Type B pancreatic cell (in vitro differentiated cells): ENCODE measurements at regions not wholly inside any gene's neighbourhood (a gene's known extent, or its start where the extent isn't known, plus 50 kb on each side); places are given as distances from the start of the nearest gene placed in this dataset.
"Not testable (repeated sequence)": the region's sequence is repeated elsewhere in the genome, so short reads cannot be mapped to it uniquely, and the experiment has no call there.

ENCODE experiments used
- DNase-seq: peaks from one replicate; pipeline ENCODE4 v3.0.0; 2021; ENCODE audit warnings: mixed read lengths; ENCODE audit not compliant: unreplicated experiment; ENCODE audit errors: extremely low spot score
- H3K27ac Mint-ChIP-seq: 2 replicates; pipeline ENCODE4 v1.8.0; 2021; ENCODE audit warnings: mild to moderate bottlenecking, mixed read lengths
- H3K27me3 Mint-ChIP-seq: 2 replicates; pipeline ENCODE4 v1.8.0; 2021; ENCODE audit warnings: mixed read lengths
- H3K36me3 Mint-ChIP-seq: 2 replicates; pipeline ENCODE4 v1.8.0; 2021; ENCODE audit warnings: mixed read lengths
- H3K4me1 Mint-ChIP-seq: one replicate; pipeline ENCODE4 v1.8.0; 2021; ENCODE audit warnings: mixed read lengths; ENCODE audit not compliant: unreplicated experiment
- H3K4me3 Mint-ChIP-seq: 2 replicates; pipeline ENCODE4 v1.8.0; 2021; ENCODE audit warnings: mild to moderate bottlenecking, mixed read lengths
- H3K9me3 Mint-ChIP-seq: 2 replicates; pipeline ENCODE4 v1.8.0; 2021; ENCODE audit warnings: mixed read lengths
- CTCF ChIP-seq: fragments of 200-600 bp; sonication (generic); conservative IDR thresholded peaks from 2 replicates; pipeline ENCODE4 v1.5.0; 2021; ENCODE audit warnings: antibody characterized with exemption, mild to moderate bottlenecking

GRCh38 chr9:107584944-107585343 is 95.4 kb upstream of the KLF4 start:
- no peaks in the 10 kb centered on the region for H3K36me3 Mint-ChIP-seq
- no peak for DNase-seq
- H3K4me1 Mint-ChIP-seq = no peaks in the 10 kb centered on the region
- H3K27ac Mint-ChIP-seq = no peak overlapping the region
- H3K27me3 Mint-ChIP-seq = peaks cover 15% of the 10 kb centered on the region
- no peak for TF ChIP-seq CTCF
- no peaks in the 10 kb centered on the region for H3K9me3 Mint-ChIP-seq
- no peak overlapping the region for H3K4me3 Mint-ChIP-seq

- no peak overlapping the region for H3K27ac Mint-ChIP-seq
- H3K27me3 Mint-ChIP-seq = peaks cover 12% of the 10 kb centered on the region
- no peaks in the 10 kb centered on the region for H3K4me1 Mint-ChIP-seq
- no peak for DNase-seq
- no peak for TF ChIP-seq CTCF
- no peak overlapping the region for H3K4me3 Mint-ChIP-seq
- H3K9me3 Mint-ChIP-seq = no peaks in the 10 kb centered on the region
- no peaks in the 10 kb centered on the region for H3K36me3 Mint-ChIP-seq
These were observed 94.6 kb upstream of the KLF4 start for GRCh38 chr9:107584186-107584585.

GRCh38 chr9:107577140-107577776 is 87.7 kb upstream of the KLF4 start:
- DNase-seq = no peak
- H3K4me1 Mint-ChIP-seq = no peaks in the 10 kb centered on the region
- H3K4me3 Mint-ChIP-seq = no peak overlapping the region
- no peak for TF ChIP-seq CTCF
- no peaks in the 10 kb centered on the region for H3K36me3 Mint-ChIP-seq
- H3K9me3 Mint-ChIP-seq = no peaks in the 10 kb centered on the region
- H3K27ac Mint-ChIP-seq = no peak overlapping the region
- H3K27me3 Mint-ChIP-seq = no peaks in the 10 kb centered on the region

GRCh38 chr9:107571148-107571547 is 81.6 kb upstream of the KLF4 start:
- Mint-ChIP-seq H3K4me3 (no peak overlapping the region), H3K36me3 (no peaks in the 10 kb centered on the region), H3K4me1 (peaks cover 15% of the 10 kb centered on the region), H3K27ac (no peak overlapping the region), H3K9me3 (no peaks in the 10 kb centered on the region), H3K27me3 (peaks cover 6% of the 10 kb centered on the region)
- no peak for DNase-seq
- no peak for TF ChIP-seq CTCF

GRCh38 chr9:107569174-107569573 is 79.6 kb upstream of the KLF4 start:
- H3K4me1 Mint-ChIP-seq = peaks cover 16% of the 10 kb centered on the region
- H3K36me3 Mint-ChIP-seq = no peaks in the 10 kb centered on the region
- no peaks in the 10 kb centered on the region for H3K9me3 Mint-ChIP-seq
- TF ChIP-seq CTCF = no peak
- DNase-seq = no peak
- H3K27ac Mint-ChIP-seq = no peak overlapping the region
- peaks cover 13% of the 10 kb centered on the region for H3K27me3 Mint-ChIP-seq
- no peak overlapping the region for H3K4me3 Mint-ChIP-seq

- not testable (repeated sequence) for DNase-seq, H3K9me3 Mint-ChIP-seq, H3K4me3 Mint-ChIP-seq, H3K36me3 Mint-ChIP-seq, H3K27ac Mint-ChIP-seq
- Mint-ChIP-seq H3K4me1 (peaks cover 16% of the 10 kb centered on the region), H3K27me3 (peaks cover 13% of the 10 kb centered on the region)
These were observed 78.8 kb upstream of the KLF4 start for GRCh38 chr9:107568406-107568805.
